Mucosa of descending colon (tissue), 3 donors: ENCODE measurements at regions not wholly inside any gene's neighbourhood (a gene's known extent, or its start where the extent isn't known, plus 50 kb on each side); places are given as distances from the start of the nearest gene placed in this dataset.

Experiments
- ATAC-seq: fragments of 200-7000 bp; cut with Tn5 transposase; one replicate; pipeline ENCODE4 v1.9.1; 2020; ENCODE audit warnings: mild to moderate bottlenecking, moderate library complexity
- DNase-seq, 3 donors: peaks; one replicate each; pipeline ENCODE4 v3.0.0-alpha.2; 2020
- H3K36me3 ChIP-seq: fragments of 200-600 bp; one replicate; pipeline ENCODE4 v1.8.0; 2021; ENCODE audit warnings: low read depth, mild to moderate bottlenecking
- H3K4me1 ChIP-seq: fragments of 200-600 bp; one replicate; pipeline ENCODE4 v1.8.0; 2021; ENCODE audit warnings: low read depth, mild to moderate bottlenecking
- H3K4me3 ChIP-seq: fragments of 200-600 bp; one replicate; pipeline ENCODE4 v1.8.0; 2021; ENCODE audit warnings: mild to moderate bottlenecking
- H3K9me3 ChIP-seq: fragments of 200-600 bp; one replicate; pipeline ENCODE4 v1.8.0; 2021; ENCODE audit warnings: mild to moderate bottlenecking
- CTCF ChIP-seq: fragments of 200-600 bp; IDR thresholded peaks from one replicate; pipeline ENCODE4 v1.8.0; 2022; ENCODE audit warnings: antibody characterized with exemption, mild to moderate bottlenecking
- intact Hi-C, 2 donors: fragments of 100-400 bp; cut with DNase I in 1 of 2; cut with micrococcal nuclease in 1 of 2; formaldehyde crosslinking; loops; one replicate each; pipeline versions ENCODE4 v1.11.0 to v1.11.1; 2022; cut with DNase I, micrococcal nuclease
- donor health status: DM: no; HTN: no; CAD: no; lungs with moderate emphysema.
- donor health status: DM: no; HTN: no; CAD: no.
- donor health status: DM: no; HTN: yes; CAD: no.

- H3K4me3 ChIP-seq = no peak overlapping the region
- H3K9me3 ChIP-seq = no peaks in the 10 kb centered on the region
- DNase-seq (no peak), ATAC-seq (no peak)
- intact Hi-C loops = no loop called here
- no peak for TF ChIP-seq CTCF
- no peaks in the 10 kb centered on the region for H3K36me3 ChIP-seq
- no peaks in the 10 kb centered on the region for H3K4me1 ChIP-seq
Measured at GRCh38 chr4:135065366-135065765, 863.8 kb upstream of the PABPC4L start.

- intact Hi-C loops = no loop called here
- no peak for ATAC-seq
- DNase-seq = no peak
Measured at GRCh38 chr4:135050086-135050717, 848.6 kb upstream of the PABPC4L start.

GRCh38 chr4:135032670-135033069, 831.1 kb upstream of the PABPC4L start:
- ATAC-seq (no peak), DNase-seq (no peak)
- no peak for TF ChIP-seq CTCF

More at GRCh38 chr4:135050086-135050717, 848.6 kb upstream of the PABPC4L start:
- no peaks in the 10 kb centered on the region for H3K36me3 ChIP-seq
- no peaks in the 10 kb centered on the region for H3K9me3 ChIP-seq
- H3K4me1 ChIP-seq = no peaks in the 10 kb centered on the region
- H3K4me3 ChIP-seq = no peak overlapping the region
- TF ChIP-seq CTCF = no peak

GRCh38 chr4:135015771-135016170, 814.2 kb upstream of the PABPC4L start:
- intact Hi-C loops = no loop called here
- Histone ChIP-seq H3K9me3 (peaks cover 3% of the 10 kb centered on the region), H3K4me3 (no peak overlapping the region), H3K36me3 (no peaks in the 10 kb centered on the region), H3K4me1 (no peaks in the 10 kb centered on the region)
- DNase-seq = no peak
- no peak for ATAC-seq
- no peak for TF ChIP-seq CTCF

More at GRCh38 chr4:135032670-135033069, 831.1 kb upstream of the PABPC4L start:
- Histone ChIP-seq H3K4me3 (no peak overlapping the region), H3K9me3 (no peaks in the 10 kb centered on the region), H3K4me1 (no peaks in the 10 kb centered on the region), H3K36me3 (no peaks in the 10 kb centered on the region)
- intact Hi-C loops = no loop called here

- Histone ChIP-seq H3K9me3 (no peaks in the 10 kb centered on the region), H3K4me3 (no peak overlapping the region), H3K36me3 (no peaks in the 10 kb centered on the region), H3K4me1 (no peaks in the 10 kb centered on the region)
- ATAC-seq = no peak
- no peak for DNase-seq
- no peak for TF ChIP-seq CTCF
- intact Hi-C loops = no loop called here
Measured at GRCh38 chr4:135007400-135007799, 805.8 kb upstream of the PABPC4L start.

- Histone ChIP-seq H3K36me3 (no peaks in the 10 kb centered on the region), H3K9me3 (no peaks in the 10 kb centered on the region), H3K4me1 (no peaks in the 10 kb centered on the region), H3K4me3 (no peak overlapping the region)
- TF ChIP-seq CTCF = no peak
- intact Hi-C loops = no loop called here
- DNase-seq (no peak), ATAC-seq (no peak)
Measured at GRCh38 chr4:134999169-134999568, 797.6 kb upstream of the PABPC4L start.
